Embryonic facial prominence (tissue), 1 donor: ENCODE measurements at regions not wholly inside any gene's neighbourhood (a gene's known extent, or its start where the extent isn't known, plus 50 kb on each side); places are given as distances from the start of the nearest gene placed in this dataset.

ENCODE experiments used
- DNase-seq: peaks from one replicate; pipeline ENCODE4 v3.0.0-alpha.2; 2016; ENCODE audit errors: extremely low spot score

DNA sequence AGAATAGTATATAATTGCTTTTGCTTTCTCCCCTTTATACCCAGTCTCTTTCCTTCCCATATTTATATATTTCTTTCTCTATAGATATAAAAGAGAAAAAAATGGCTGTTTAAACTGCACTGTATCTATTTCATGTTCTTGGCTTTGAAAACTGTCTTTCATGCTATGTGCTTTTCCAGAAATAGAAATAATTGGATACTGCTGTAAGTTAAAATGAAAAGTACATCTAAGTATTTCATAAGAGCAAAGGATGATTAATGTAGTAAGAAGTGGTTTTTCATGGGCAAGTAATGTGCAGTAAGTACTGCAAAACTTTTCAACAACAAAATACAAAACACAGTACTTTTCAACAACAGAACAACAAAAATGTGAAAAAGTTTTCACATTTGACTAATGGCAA, 237.9 kb downstream of the SNCA start:
- DNase-seq, result no peak

DNA sequence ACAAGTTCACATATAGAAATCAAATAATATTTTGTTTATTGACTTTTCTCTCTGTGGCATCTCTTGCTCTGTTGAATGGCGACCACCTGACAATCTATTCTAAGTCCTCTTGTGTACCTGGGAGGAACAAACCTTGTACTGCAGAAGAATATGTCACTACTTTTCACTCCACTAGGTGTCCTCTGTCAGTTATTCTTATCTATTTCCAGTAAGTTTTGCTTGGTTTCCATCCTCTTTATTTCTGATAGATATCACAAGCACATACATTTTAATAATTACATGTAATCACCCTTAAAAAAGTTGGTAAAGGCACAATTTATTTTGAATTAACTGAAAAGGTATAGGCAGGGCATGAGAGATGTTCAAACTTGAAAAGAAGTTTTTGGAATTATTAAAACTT, 238.4 kb downstream of the SNCA start:
- no peak for DNase-seq

DNA sequence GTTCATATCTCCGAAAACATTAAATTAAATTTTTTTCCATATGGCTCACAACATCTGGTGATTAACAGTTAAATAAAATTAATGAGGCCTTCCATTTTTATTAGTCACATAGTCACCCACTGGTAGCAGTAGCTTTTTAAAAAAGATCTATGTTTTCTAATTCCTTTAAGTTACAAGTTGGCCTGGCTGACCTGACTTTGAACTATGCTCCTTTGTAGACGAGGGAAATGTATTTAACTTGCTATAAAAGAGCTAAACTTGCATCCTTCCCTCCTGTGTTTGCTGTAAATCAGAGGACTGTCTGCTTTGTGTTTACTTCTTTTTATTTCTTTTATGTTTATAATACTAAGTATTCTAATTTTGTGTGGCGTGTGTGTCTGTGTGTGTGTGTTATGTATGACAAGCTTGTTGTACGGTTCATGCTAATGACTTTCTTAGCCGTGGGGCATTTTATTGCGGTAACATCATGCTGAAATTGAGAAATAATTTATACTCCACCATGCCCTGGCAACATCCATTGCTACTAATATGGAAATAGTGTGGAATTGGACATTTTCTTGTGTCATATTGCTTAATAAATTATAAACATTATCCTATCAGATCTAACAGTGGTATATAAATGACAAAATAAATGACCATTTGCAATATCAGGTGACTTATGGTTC, 241.7 kb downstream of the SNCA start:
- DNase-seq, result no peak

DNA sequence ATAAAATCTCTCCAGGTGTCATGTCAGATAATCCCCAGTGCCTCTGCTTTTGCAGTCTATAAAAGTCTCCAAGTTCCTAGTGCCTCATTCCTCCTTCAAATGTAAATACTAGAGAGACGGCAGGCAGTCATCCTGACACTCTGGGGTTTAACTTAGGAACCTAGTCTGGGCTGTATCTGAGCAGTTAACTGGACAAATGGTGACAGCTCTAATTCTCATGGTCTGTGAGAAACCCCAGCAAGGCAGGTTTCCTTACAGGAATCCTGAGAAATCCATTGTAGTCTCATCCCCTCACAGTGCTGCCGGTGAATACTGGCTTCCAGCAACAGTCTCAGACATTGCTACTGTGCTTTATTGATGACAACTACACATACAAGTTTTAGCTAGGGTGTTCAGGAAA, 246.8 kb downstream of the SNCA start:
- DNase-seq, result no peak

DNA sequence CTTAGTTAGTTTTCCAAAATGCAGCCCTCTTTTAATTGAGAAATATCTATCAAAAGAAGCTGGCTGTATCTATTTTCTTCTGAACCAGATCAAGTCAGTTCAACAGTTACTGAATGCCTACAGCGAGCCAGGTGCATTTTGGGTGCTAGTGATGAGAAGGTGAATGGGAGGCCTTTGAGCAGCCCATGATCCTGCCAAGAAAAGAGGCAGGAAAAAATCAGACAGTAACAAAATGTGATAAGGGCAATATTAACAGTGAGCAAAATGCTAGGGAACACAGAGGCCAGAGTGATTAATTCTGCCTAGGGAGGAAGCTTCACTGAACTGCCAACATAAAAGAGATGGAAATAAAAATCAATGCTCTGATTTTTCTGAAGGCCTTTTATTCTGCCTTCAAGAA, 248.5 kb downstream of the SNCA start:
- no peak for DNase-seq

DNA sequence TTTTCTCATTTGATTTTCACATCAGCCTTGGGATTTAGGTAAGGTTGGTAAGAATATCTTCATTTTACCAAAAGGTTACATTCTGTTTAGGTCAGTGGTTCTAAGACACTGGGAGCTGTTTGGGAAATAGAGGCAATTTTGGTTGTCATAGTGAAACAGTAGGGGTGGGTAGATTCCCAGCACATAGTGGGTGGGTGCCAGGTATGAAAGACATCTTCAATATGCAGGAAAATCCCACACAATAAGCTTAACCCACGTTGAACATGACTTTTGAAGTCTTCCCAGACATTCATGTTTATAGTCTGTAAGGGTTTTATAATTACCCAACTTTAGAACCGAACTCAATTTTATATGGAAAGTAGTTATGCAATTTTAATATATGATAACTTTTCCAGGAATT, 249.6 kb downstream of the SNCA start:
- DNase-seq, result no peak

DNA sequence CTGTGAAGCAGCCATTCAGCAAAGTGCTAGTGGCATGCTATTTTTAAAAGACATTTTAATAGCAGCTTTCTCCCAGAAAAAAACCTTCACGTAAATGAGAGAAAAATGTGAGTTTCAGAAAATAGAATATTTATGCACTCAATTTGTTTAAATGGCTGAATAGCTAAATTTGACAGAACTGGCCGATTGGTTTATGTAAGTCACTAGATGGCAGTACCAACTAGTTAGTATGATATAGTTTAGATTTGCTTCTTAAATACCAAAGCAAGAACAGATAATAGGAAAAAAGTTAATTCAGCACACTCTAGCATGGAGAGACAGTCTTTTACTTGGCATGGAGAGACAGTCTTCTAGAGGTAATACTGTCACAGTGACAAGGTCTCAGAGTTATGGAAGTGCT, 250.1 kb downstream of the SNCA start:
- no peak for DNase-seq

DNA sequence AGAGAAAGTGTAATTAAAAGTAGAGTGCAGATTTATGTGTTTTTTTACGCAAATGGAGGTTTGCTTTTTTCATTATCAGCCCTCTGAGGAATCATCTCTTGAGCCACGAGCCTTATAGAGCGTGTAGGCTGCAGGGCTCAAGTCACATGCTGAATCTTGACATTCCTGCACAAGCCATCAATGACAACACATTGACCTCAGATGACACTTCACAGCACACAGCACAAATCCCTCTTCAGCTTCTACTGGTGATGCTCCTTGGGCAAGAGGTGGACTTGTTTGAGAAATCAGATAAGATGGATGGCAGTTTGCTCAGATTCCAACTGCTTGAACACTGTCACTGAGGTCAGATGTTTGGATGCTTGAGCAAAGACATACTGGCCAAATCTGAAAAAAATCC, 250.6 kb downstream of the SNCA start:
- DNase-seq, result no peak

DNA sequence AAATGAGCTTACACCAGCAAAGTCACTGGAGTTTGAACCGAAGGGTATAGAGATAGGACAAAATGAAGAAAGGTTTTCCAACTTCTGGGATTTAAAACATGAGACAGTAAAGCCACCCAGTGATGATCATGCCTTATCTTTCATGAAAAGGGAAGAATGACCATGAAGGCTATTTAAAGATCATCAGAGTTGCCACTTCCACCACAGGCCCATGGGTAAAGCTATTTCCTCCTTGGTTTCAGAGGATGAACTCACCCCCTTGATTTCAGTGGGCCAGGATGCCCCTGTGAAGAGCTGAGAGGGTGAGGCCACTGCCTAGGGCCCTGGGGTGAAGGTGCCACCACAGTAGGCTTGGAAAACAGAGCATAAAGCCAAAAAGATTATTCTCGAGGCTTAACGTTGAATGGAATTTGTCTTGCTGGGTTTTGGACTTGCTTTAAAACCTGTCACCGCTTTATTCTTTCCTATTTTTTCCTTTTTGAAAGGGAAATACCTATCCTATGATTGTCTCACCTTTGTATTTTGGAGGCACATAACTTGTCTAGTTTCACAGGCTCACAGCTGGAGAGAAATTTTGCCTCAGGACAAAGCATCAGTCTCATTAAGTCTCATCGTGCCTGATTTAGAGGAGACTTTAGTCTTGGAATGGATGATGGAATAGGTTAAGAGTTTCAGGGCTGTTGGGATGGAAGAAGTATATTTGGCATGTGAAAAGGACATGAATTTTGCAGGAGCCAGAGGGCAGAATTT, 254.0 kb downstream of the SNCA start:
- DNase-seq, result no peak

DNA sequence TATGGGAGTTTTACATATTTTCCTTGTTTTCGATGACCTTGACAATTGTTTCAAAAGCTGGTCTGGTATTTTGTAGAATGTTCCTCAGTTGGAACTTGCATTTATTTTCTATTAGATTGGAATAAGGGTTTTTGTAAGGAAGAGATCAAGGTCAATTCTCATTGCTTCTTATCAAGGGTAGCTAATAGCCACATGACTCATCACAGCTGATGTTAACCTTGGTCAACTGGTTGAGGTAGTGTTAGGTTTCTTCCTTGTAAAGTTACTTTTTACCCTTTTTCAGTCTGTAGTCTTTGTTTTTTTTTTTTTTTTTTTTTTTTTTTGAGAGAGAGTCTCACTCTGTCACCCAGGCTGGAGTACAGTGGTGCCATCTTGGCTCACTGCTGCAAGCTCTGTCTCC, 257.2 kb downstream of the SNCA start:
- DNase-seq, result no peak

DNA sequence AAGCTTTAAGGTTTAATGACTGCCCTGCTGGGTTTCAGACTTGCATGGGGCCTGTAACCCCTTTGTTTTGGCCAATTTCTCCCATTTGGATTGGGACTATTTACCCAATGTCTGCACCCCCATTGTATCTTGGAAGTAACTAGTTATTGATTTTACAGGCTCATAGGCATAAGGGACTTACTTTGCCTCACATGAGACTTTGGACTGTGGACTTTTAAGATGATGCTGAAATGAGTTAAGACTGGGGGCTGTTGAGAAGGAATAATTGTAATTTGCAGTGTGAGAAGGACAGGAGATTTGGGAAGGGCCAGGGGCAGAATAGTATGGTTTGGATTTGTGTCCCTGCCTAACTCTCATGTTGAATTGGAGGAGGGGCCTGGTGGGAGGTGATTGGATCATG, 260.7 kb downstream of the SNCA start:
- no peak for DNase-seq

DNA sequence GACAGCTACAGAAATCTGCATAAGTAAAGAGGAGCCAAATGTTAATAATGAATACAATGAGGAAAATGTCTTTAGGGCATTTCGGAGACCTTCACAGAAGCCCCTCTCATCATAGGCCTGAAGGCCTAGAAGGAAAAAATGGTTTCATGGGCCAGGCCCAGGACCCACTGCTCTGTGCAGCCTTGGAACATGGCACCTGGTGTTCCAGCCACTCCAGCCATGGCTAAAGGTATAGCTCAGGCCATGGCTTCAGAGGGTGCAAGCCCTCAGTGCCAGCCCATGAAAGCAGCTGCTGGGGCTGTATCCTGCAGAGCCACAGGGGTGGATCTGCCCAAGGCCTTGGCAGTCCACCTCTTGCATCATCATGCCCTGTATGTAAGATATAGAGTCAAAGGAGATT, 261.1 kb downstream of the SNCA start:
- no peak for DNase-seq

DNA sequence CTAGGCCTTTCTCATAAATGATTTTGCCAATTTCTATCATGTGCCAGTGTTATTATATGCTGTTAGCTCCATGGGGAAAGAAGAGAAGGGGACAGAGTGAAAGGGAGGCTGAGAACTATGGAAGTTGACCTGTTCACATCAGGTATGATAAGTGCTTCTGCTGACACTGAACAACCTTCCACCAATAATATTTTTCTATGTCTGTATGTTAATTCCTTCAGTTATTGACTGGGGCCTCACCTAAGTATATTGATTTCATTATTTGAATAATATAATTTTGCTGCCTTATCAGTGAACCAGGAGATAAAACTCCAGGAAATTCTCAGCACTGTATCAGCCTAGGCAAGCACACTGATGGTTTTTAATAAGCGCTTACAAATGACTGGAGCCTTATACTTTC, 262.8 kb downstream of the SNCA start:
- DNase-seq, result no peak

DNA sequence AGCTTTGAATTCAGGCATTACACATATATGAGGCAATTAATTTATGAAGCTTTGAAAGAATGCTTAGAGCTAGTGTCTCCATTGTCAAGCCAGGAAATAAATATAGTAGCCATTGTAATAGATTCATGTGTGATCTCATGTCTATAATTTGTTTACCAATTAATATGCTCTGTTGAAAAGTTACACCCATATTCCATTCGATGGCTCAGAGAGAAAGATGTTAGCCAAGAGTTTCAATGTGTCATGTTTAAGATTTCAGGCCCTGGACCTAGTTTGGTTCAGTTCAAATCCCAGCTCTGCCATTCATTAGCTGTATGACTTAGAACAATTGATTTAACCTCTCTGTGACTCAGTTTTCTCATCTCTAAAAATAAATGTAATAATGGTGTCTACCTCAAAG, 263.3 kb downstream of the SNCA start:
- no peak for DNase-seq

DNA sequence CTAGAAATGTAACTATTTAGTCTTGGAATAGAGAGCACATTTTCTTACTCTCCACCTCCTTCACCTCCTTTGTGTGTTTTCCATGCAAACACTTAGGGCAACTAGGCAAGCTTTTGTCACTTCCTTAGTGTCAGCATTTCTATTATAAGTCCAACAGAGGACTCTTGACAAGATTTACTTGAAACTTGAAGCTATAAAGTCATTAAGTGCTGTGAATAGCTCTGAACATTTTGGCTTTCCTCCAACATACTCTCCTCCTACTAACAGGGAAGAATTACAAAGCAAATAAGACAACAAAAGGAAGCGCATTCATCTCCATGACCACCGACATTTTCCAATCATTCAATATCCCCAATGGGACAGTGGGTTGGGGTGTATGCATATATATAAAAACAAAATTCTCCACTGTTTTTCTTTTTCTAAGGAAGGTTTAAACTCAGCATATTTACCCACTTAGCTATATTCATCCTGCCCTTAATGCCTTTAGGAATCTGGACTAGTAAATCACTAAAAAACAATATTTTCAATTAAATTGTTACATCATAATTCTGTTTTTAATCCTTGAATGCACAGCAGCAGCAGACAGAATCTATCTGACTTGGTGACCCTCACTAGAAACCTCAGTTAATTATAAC, 264.6 kb downstream of the SNCA start:
- DNase-seq, result no peak

DNA sequence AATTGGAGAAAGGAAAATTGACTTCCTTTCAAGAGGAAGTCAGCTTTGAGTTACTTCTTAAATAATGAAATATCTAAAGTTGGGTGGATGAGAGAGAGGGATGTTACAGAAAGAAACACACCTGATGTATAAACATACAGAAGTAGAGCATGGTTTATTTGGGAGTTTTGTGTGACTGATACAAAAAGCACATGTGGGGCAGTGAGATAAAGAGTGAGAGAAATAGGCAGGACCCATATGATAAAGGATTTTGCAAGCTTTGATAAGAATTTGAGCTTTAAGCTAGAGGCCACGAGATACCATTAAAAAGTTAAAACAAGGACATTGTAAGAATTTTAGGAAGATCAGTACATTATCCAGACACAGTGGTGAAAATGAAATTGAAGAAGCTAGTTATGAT, 263.3 kb upstream of the GPRIN3 start:
- no peak for DNase-seq

DNA sequence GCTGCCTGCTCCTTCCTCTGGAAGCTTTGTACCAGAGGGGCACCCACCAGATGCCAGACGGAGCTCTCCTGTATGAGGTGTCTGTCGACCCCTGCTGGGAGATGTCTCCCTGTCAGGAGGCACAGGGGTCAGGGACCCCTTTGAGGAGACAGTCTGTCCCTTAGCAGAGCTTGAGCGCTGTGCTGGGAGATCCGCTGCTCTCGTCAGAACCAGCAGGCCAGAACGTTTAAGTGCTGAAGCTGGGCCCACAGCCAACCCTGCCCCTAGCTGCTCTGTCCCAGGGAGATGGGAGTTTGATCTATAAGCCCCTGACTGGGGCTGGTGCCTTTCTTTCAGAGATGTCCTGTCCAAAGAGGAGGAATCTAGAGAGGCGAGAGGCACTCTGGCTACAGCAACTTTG, 260.3 kb upstream of the GPRIN3 start:
- DNase-seq, result no peak

DNA sequence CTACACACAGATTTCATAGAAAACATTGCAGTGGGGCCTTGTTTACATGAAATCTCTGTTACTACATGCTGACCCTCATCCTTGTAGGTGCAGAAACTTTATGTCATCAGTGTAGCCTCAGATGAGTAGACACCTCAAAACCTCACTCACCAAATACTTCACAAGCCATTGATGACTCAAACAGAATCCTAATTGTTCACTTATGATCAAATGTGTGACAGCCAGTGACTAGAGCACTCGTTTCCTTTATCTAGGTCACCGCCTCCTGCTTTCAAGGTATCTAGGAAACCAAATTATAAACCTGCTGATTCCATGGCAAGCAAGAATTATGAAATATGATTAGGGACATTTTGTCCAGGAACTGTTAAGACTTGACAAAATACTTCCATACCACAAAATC, 255.8 kb upstream of the GPRIN3 start:
- no peak for DNase-seq

DNA sequence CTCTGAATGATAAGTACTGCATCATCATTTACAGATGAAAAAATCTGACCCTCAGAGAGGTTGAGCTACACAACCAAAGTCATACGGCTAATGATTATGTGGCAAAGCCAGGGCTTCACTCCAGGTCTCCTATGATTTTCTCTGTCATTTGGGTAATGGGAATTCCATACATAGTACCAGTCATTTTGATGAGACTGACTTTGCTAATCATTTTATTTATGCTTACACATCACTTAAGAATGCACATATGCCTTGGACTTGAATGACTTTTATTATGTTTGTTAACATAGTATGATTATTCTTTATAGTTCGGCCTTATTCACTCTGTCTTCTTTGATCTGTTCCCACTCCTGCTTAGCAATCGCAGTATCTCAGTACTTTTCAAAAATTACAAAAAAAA, 255.1 kb upstream of the GPRIN3 start:
- no peak for DNase-seq

DNA sequence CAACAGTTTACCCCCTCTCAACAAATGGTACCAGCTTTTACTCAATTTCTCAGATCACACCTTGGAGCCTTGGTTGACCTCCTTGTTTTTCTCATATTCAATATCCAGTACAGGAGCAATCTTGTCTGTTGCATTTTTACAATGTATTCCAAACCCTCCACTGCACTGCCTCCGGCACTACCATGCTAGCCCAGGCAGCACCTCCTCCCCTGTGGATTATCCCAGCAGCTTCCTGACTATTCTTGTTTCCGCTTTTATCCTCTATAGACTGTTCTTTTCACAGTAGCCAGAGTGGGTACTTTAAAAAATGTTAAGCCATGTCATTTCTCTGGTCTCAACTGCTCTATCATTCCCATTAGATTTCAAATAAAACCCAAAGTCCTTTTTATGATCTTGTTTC, 253.4 kb upstream of the GPRIN3 start:
- DNase-seq, result no peak

DNA sequence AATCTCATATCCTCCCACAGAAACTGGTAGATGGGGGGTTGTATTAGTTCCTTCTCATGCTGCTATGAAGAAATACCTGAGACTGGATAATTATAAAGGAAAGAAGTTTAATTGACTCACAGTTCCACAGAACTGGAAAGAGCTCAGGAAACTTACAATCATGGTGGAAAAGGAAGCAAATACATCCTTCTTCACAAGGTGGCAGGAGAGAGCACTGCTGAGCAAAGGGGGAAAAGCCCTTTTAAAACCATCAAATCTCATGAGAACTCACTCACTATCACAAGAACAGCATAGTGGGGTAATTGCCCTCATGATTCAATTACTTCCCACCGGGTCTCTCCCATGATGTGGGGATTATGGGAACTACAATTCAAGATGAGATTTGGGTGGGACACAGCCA, 250.5 kb upstream of the GPRIN3 start:
- DNase-seq, result no peak

DNA sequence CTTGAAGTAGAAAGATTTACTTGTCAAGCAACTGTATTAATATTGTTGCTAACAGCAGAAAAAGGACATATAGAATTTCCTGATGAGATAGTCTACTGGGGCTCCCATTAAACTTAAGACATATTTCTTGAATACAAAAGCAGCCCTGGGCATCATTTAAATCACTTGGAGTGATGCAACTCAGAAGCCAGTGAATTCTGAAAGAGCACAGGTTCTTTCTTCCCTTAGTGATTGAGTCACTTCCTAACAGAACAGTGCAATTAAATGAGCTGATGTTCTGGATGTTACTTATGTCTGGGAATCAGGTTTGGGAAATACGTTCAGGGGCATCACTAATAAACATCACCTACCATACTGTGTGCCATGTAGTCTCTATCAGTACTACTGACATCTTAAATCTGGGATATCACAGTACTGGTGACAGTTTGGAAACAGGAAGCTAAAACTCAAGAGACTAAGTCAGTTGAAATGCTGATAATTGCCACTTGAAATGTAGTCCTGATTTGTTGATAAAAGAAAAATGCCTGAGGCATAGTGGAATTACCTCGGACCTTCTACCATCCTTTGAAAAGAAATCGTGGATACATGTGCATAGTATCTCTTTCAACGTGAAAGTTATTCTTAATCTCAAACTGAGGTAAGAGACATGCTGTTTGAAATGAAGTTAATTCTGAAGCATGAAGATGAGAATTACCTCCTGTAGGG, 249.2 kb upstream of the GPRIN3 start:
- no peak for DNase-seq

DNA sequence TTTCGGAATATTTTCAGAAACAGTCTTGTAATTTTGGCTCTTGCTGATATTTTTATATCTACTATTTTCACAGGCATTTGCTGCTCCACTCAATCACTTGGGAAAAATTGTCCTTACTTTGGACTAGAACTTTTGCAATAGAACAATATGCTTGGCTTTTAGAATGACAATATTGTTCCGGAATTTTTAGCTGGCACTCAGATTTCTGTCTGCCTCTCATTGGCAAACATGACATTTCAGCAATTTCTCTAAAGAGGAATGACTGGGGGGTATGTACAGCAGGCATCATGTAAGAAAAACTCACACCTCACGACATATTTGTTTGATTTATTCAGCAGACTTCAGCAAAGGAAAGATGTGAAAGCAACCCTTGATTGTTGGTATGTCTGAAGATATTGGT, 243.6 kb upstream of the GPRIN3 start:
- no peak for DNase-seq
